M059J (cell line): ENCODE measurements at regions not wholly inside any gene's neighbourhood (a gene's known extent, or its start where the extent isn't known, plus 50 kb on each side); places are given as distances from the start of the nearest gene placed in this dataset.

Experiments
- DNase-seq: peaks from one replicate; pipeline ENCODE4 v3.0.0-alpha.2; 2012; ENCODE audit warnings: low read depth

GRCh38 chr2:157056200-157056676, 201.3 kb upstream of the GALNT5 start:
- DNase-seq: peak; percentile 84

- DNase-seq: no peak
These were observed 199.3 kb upstream of the GALNT5 start for GRCh38 chr2:157058161-157058560.

- DNase-seq: no peak
These were observed 198.5 kb upstream of the GALNT5 start for GRCh38 chr2:157059036-157059435.

- no peak for DNase-seq
These were observed 195.7 kb upstream of the GALNT5 start for GRCh38 chr2:157061799-157062198.

GRCh38 chr2:157067562-157067961, 189.9 kb upstream of the GALNT5 start:
- DNase-seq: peak; percentile 28

GRCh38 chr2:157068237-157068636, 189.3 kb upstream of the GALNT5 start:
- DNase-seq: no peak

- DNase-seq: no peak
These were observed 181.6 kb upstream of the GALNT5 start for GRCh38 chr2:157075924-157076323.

- DNase-seq: no peak
These were observed 180.9 kb upstream of the GALNT5 start for GRCh38 chr2:157076526-157077161.

- no peak for DNase-seq
These were observed 179.7 kb upstream of the GALNT5 start for GRCh38 chr2:157077753-157078350.

- DNase-seq: no peak
These were observed 174.6 kb upstream of the GALNT5 start for GRCh38 chr2:157082950-157083349.

GRCh38 chr2:157085522-157085921, 172.0 kb upstream of the GALNT5 start:
- DNase-seq: no peak

GRCh38 chr2:157087373-157088002, 170.0 kb upstream of the GALNT5 start:
- no peak for DNase-seq

- no peak for DNase-seq
These were observed 163.8 kb upstream of the GALNT5 start for GRCh38 chr2:157093666-157094065.

GRCh38 chr2:157105372-157105771, 152.1 kb upstream of the GALNT5 start:
- no peak for DNase-seq

- DNase-seq: peak; percentile 3
These were observed 150.6 kb upstream of the GALNT5 start for GRCh38 chr2:157106950-157107349.

- DNase-seq: no peak
These were observed 150.0 kb upstream of the GALNT5 start for GRCh38 chr2:157107460-157107859.

- peak; percentile 25 for DNase-seq
These were observed 149.6 kb upstream of the GALNT5 start for GRCh38 chr2:157107877-157108276.

- DNase-seq: no peak
These were observed 134.7 kb upstream of the GALNT5 start for GRCh38 chr2:157122776-157123175.

GRCh38 chr2:157124731-157125130, 132.8 kb upstream of the GALNT5 start:
- no peak for DNase-seq

GRCh38 chr2:157125685-157126084, 131.8 kb upstream of the GALNT5 start:
- no peak for DNase-seq

- DNase-seq: no peak
These were observed 130.1 kb upstream of the GALNT5 start for GRCh38 chr2:157127249-157128012.

GRCh38 chr2:157143901-157144300, 113.6 kb upstream of the GALNT5 start:
- DNase-seq: no peak
